Transverse colon (tissue), 4 donors: ENCODE measurements at regions not wholly inside any gene's neighbourhood (a gene's known extent, or its start where the extent isn't known, plus 50 kb on each side); places are given as distances from the start of the nearest gene placed in this dataset.

ENCODE experiments used
- POLR2A ChIP-seq: fragments of 450-650 bp; IDR thresholded peaks from one replicate; pipeline ENCODE4 v1.6.1; 2016; ENCODE audit warnings: antibody characterized with exemption, mild to moderate bottlenecking, moderate library complexity
- POLR2AphosphoS5 ChIP-seq, 3 donors: sonication (generic); formaldehyde crosslinking; IDR thresholded peaks; one replicate each; pipeline ENCODE4 v1.6.1; 2016; ENCODE audit warnings: antibody characterized with exemption in 3 of 3
- TF ChIP-seq, protein P1 (sequence below), 5 experiments: fragments of 200-600 bp in 3 of 5; fragments of 450-650 bp in 2 of 5; sonication (generic) in 3 of 5; IDR thresholded peaks; 1 replicate in 2 of 5; 2 replicates in 3 of 5; pipeline ENCODE4 v1.5.1; 2016 to 2017; ENCODE audit warnings: antibody characterized with exemption in 5 of 5, inconsistent platforms in 3 of 5, mild to moderate bottlenecking in 2 of 5, moderate library complexity in 1 of 5

DNA sequence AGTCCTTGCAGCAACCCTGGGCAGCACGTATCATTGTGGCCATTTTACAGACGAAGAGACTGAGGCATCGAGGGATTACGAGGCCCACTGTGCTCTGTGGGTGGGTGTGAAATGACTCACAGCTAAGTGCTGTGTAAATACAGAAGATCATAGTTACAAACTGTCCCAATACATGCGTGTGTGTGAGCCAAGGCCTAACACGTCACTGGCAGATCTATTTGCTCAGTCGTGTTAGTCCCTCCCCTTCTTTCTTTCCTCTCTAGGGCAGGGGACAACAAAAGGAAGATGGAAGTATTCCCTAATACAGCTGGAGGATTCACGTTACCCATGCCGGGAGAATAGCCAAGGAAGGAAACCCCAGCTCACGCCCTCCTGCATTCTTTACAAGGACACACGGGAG, 175.9 kb downstream of the CDC5L start:
- TF ChIP-seq, protein P1, sequence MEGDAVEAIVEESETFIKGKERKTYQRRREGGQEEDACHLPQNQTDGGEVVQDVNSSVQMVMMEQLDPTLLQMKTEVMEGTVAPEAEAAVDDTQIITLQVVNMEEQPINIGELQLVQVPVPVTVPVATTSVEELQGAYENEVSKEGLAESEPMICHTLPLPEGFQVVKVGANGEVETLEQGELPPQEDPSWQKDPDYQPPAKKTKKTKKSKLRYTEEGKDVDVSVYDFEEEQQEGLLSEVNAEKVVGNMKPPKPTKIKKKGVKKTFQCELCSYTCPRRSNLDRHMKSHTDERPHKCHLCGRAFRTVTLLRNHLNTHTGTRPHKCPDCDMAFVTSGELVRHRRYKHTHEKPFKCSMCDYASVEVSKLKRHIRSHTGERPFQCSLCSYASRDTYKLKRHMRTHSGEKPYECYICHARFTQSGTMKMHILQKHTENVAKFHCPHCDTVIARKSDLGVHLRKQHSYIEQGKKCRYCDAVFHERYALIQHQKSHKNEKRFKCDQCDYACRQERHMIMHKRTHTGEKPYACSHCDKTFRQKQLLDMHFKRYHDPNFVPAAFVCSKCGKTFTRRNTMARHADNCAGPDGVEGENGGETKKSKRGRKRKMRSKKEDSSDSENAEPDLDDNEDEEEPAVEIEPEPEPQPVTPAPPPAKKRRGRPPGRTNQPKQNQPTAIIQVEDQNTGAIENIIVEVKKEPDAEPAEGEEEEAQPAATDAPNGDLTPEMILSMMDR (IDR thresholded peaks at IDR 0.05), result no peak
- TF ChIP-seq POLR2AphosphoS5 (IDR thresholded peaks at IDR 0.05) (no peak), POLR2A (no peak)
